OCI-LY3 (cell line): ENCODE measurements at regions not wholly inside any gene's neighbourhood (a gene's known extent, or its start where the extent isn't known, plus 50 kb on each side); places are given as distances from the start of the nearest gene placed in this dataset.

Source experiments
- H2AFZ ChIP-seq: fragments of 200-600, 300-600 bp; shearing (Covaris generic); 2 replicates; pipeline ENCODE4 v1.6.0; 2014; ENCODE audit warnings: antibody characterized with exemption, low read depth, low read length
- H3K27ac ChIP-seq: fragments of 200-600, 300-600 bp; sonication (generic); 2 replicates; pipeline ENCODE4 v1.5.1; 2014; ENCODE audit warnings: mild to moderate bottlenecking, low read length, moderate library complexity, mixed read lengths
- H3K27me3 ChIP-seq: fragments of 200-600, 300-600 bp; sonication (generic); 2 replicates; pipeline ENCODE4 v1.6.1; 2014; ENCODE audit warnings: low read depth, low read length, mixed read lengths
- H3K36me3 ChIP-seq: fragments of 200-600, 300-600 bp; sonication (generic); replicated peaks from 2 replicates; pipeline ENCODE3; 2014; ENCODE audit warnings: low read depth, low read length, mixed read lengths
- H3K4me1 ChIP-seq: fragments of 300-600, 200-600 bp; sonication (generic); 2 replicates; pipeline ENCODE4 v1.6.1; 2014; ENCODE audit warnings: low read length, mixed read lengths
- H3K4me2 ChIP-seq: fragments of 200-600, 300-600 bp; sonication (generic); 2 replicates; pipeline ENCODE4 v1.6.1; 2014; ENCODE audit warnings: low read length, mixed read lengths
- H3K4me3 ChIP-seq: fragments of 300-600, 200-600 bp; sonication (generic); 2 replicates; pipeline ENCODE4 v1.5.1; 2014; ENCODE audit warnings: antibody characterized with exemption, mild to moderate bottlenecking, low read length, moderate library complexity
- H3K79me2 ChIP-seq: fragments of 300-600, 200-600 bp; shearing (Covaris generic); 2 replicates; pipeline ENCODE4 v1.6.1; 2014; ENCODE audit warnings: mild to moderate bottlenecking, low read length, mixed read lengths
- H3K9ac ChIP-seq: fragments of 300-600, 200-600 bp; shearing (Covaris generic); 2 replicates; pipeline ENCODE4 v1.6.0; 2014; ENCODE audit warnings: mild to moderate bottlenecking, low read length, moderate library complexity
- H3K9me3 ChIP-seq: fragments of 200-600, 300-600 bp; shearing (Covaris generic); 2 replicates; pipeline ENCODE4 v1.6.1; 2014; ENCODE audit warnings: low read length, mixed read lengths; ENCODE audit not compliant: insufficient read depth
- H4K20me1 ChIP-seq: fragments of 200-600, 300-600 bp; sonication (generic); 2 replicates; pipeline ENCODE4 v1.6.1; 2016; ENCODE audit warnings: low read length, mixed read lengths; ENCODE audit not compliant: insufficient read depth
- CTCF ChIP-seq: fragments of 200-600, 300-600 bp; sonication (generic); IDR thresholded peaks from 2 replicates; pipeline ENCODE4 v1.5.1; 2014; ENCODE audit warnings: antibody characterized with exemption, low read length, low read depth
- EZH2phosphoT487 ChIP-seq: fragments of 200-600 bp; shearing (Covaris generic); IDR thresholded peaks from 2 replicates; pipeline ENCODE4 v1.6.1; 2018; ENCODE audit warnings: antibody characterized with exemption, mixed run types, low read depth

DNA sequence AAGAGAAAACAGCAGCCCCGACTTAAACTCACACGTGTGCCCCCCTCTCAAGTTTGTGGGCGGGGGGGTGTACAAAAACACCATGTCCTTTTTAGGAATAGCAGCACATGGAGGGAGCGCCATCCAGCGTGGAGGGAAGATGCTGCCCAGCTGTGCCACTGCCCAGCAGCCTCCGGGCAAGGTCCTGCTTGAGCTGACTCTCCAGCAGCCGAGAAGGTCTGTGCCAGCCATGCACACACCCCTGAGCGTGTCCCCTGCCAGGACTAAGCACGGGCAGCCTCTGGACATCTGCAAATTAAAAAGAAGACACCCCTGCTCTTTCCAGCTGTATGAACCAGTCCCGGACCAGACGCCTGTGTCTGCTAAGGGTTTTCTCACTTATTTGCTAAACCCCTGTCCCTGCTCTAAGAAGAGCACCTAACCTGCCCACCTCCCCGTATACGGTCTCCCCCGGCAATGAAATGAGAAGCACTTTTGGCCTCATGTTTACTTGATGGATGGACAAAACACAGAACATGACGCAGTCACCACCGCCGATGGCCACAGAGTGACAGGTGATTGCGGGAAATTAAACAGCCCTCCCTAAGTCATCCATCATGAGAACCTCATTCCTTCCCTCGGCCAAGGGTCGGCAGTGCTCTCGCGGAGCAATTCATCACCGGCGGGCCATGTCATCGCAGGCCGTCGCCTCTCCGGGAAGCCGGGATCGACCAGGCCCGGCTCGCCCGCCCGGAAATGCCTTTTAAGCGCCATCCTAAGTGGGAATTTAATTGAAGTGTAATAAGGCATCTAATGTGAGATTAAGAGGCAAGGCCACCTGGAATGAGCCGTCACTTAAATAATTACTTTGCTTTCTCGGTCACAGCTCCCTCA, 96.9 kb downstream of the OLFM1 start:
- Histone ChIP-seq H3K4me3 (no peak overlapping the region), H3K27ac (no peak overlapping the region), H4K20me1 (no peaks in the 10 kb centered on the region), H3K4me2 (no peak overlapping the region), H3K36me3 (no peaks in the 10 kb centered on the region), H2AFZ (no peak overlapping the region), H3K79me2 (no peaks in the 10 kb centered on the region), H3K9ac (no peak overlapping the region), H3K27me3 (no peaks in the 10 kb centered on the region), H3K4me1 (no peaks in the 10 kb centered on the region), H3K9me3 (no peaks in the 10 kb centered on the region)
- TF ChIP-seq CTCF, result no peak
- no peak for TF ChIP-seq EZH2phosphoT487

DNA sequence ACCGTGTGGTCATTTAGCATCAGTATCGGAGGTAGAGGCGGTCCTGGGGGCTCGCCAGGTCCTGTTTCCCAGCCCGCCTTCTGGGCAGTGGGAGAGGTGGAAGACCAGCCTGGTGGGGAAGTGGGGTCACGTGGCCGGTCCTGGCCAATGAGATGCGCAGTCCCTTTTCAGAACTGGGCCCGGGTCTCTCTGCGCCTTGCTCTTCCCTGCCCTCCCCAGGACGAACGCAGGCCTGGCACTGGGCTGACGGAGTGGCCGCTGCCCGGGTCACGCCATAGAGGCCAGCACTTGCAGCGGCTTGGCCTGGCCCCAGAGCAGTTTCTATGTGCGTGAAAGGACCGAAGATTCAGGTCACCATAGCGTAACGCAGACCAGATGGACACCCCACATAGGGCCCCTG, 97.6 kb downstream of the OLFM1 start:
- Histone ChIP-seq H3K36me3 (no peaks in the 10 kb centered on the region), H2AFZ (no peak overlapping the region), H3K27me3 (no peaks in the 10 kb centered on the region), H3K4me1 (no peaks in the 10 kb centered on the region), H4K20me1 (no peaks in the 10 kb centered on the region), H3K9me3 (no peaks in the 10 kb centered on the region), H3K79me2 (no peaks in the 10 kb centered on the region), H3K4me3 (no peak overlapping the region), H3K27ac (no peak overlapping the region), H3K9ac (no peak overlapping the region), H3K4me2 (no peak overlapping the region)
- TF ChIP-seq CTCF (no peak), EZH2phosphoT487 (no peak)

- no peak overlapping the region for H3K4me3 ChIP-seq
- no peak overlapping the region for H2AFZ ChIP-seq
- H3K79me2 ChIP-seq, result no peaks in the 10 kb centered on the region
- no peak overlapping the region for H3K27ac ChIP-seq
- H3K27me3 ChIP-seq, result no peaks in the 10 kb centered on the region
- H3K4me2 ChIP-seq, result no peak overlapping the region
- H3K4me1 ChIP-seq, result no peaks in the 10 kb centered on the region
- no peak overlapping the region for H3K9ac ChIP-seq
- H4K20me1 ChIP-seq, result no peaks in the 10 kb centered on the region
- H3K9me3 ChIP-seq, result no peaks in the 10 kb centered on the region
- TF ChIP-seq EZH2phosphoT487 (no peak), CTCF (no peak)
- no peaks in the 10 kb centered on the region for H3K36me3 ChIP-seq
Observed at GRCh38 chr9:135186248-135187164, 99.0 kb downstream of the OLFM1 start.

GRCh38 chr9:135187365-135187764, 99.9 kb downstream of the OLFM1 start:
- H2AFZ ChIP-seq, result no peak overlapping the region
- no peak overlapping the region for H3K4me3 ChIP-seq
- TF ChIP-seq EZH2phosphoT487, result no peak
- no peaks in the 10 kb centered on the region for H4K20me1 ChIP-seq
- H3K79me2 ChIP-seq, result no peaks in the 10 kb centered on the region
- no peak overlapping the region for H3K27ac ChIP-seq
- H3K4me2 ChIP-seq, result no peak overlapping the region
- H3K9me3 ChIP-seq, result no peaks in the 10 kb centered on the region
- no peak overlapping the region for H3K9ac ChIP-seq
- H3K27me3 ChIP-seq, result no peaks in the 10 kb centered on the region
- no peaks in the 10 kb centered on the region for H3K4me1 ChIP-seq
- no peaks in the 10 kb centered on the region for H3K36me3 ChIP-seq
